Bronchial epithelial cell (primary cell): ENCODE measurements at regions not wholly inside any gene's neighbourhood (a gene's known extent, or its start where the extent isn't known, plus 50 kb on each side); places are given as distances from the start of the nearest gene placed in this dataset.
A peak's percentile ranks its signal among the peaks of the same experiment; 100 is the strongest.
"Not testable (repeated sequence)": the region's sequence is repeated elsewhere in the genome, so short reads cannot be mapped to it uniquely, and the experiment has no call there.

Experiments
- DNase-seq: peaks from one replicate; pipeline ENCODE4 v3.0.0-alpha.2; 2010; ENCODE audit warnings: low read depth
- FAIRE-seq: peaks from 2 replicates; lab custom pipeline; 2011; peaks lifted over from hg19 to GRCh38; lab: Jason Lieb, UNC
- H3K27me3 ChIP-seq: 2 replicates; pipeline ENCODE4 v1.5.1; 2011; ENCODE audit warnings: low read length; ENCODE audit not compliant: control insufficient read depth, insufficient read depth
- H3K36me3 ChIP-seq: 2 replicates; pipeline ENCODE4 v1.5.1; 2011; ENCODE audit warnings: low read length; ENCODE audit not compliant: control insufficient read depth, insufficient read depth
- H3K4me3 ChIP-seq: 2 replicates; pipeline ENCODE4 v1.5.1; 2011; ENCODE audit warnings: mild to moderate bottlenecking, low read depth, low read length, control low read depth
- CTCF ChIP-seq: IDR thresholded peaks from 2 replicates; pipeline ENCODE4 v1.5.1; 2011; ENCODE audit warnings: mild to moderate bottlenecking, moderate library complexity, low read length, control low read depth, inconsistent platforms; ENCODE audit not compliant: insufficient read depth, severe bottlenecking

GRCh38 chr2:746697-747096 lies 69.5 kb upstream of the TMEM18 start:
- no peak for DNase-seq
- H3K36me3 ChIP-seq, result no peaks in the 10 kb centered on the region
- no peaks in the 10 kb centered on the region for H3K27me3 ChIP-seq
- no peak for TF ChIP-seq CTCF
- H3K4me3 ChIP-seq, result no peak overlapping the region
- no peak for FAIRE-seq

GRCh38 chr2:744088-744487 lies 66.9 kb upstream of the TMEM18 start:
- FAIRE-seq, result no peak
- H3K36me3 ChIP-seq, result no peaks in the 10 kb centered on the region
- no peak for DNase-seq
- H3K4me3 ChIP-seq, result no peak overlapping the region
- no peaks in the 10 kb centered on the region for H3K27me3 ChIP-seq
- TF ChIP-seq CTCF, result no peak

- H3K27me3 ChIP-seq, result no peaks in the 10 kb centered on the region
- no peak for TF ChIP-seq CTCF
- no peaks in the 10 kb centered on the region for H3K36me3 ChIP-seq
- FAIRE-seq (no peak), DNase-seq (no peak)
- H3K4me3 ChIP-seq, result no peak overlapping the region
These were observed 65.0 kb upstream of the TMEM18 start for GRCh38 chr2:742221-742620.

GRCh38 chr2:741195-741496 lies 63.9 kb upstream of the TMEM18 start:
- no peak overlapping the region for H3K4me3 ChIP-seq
- no peak for DNase-seq
- no peaks in the 10 kb centered on the region for H3K27me3 ChIP-seq
- no peaks in the 10 kb centered on the region for H3K36me3 ChIP-seq
- no peak for TF ChIP-seq CTCF
- FAIRE-seq, result no peak

- FAIRE-seq (peak; percentile 99), DNase-seq (peak; percentile 86)
- H3K36me3 ChIP-seq, H3K27me3 ChIP-seq: not testable (repeated sequence)
- peak overlapping the region; percentile 36 for H3K4me3 ChIP-seq
These were observed 63.4 kb upstream of the TMEM18 start for GRCh38 chr2:740322-741194.

- not testable (repeated sequence) for DNase-seq
These were observed 62.7 kb upstream of the TMEM18 start for GRCh38 chr2:739864-740321.

GRCh38 chr2:736939-737338 lies 59.7 kb upstream of the TMEM18 start:
- FAIRE-seq, result no peak
- Histone ChIP-seq H3K4me3 (no peak overlapping the region), H3K27me3 (no peaks in the 10 kb centered on the region), H3K36me3 (no peaks in the 10 kb centered on the region)
- no peak for TF ChIP-seq CTCF
- DNase-seq, result no peak

More at GRCh38 chr2:739864-740321, 62.7 kb upstream of the TMEM18 start:
- FAIRE-seq, H3K27me3 ChIP-seq, H3K36me3 ChIP-seq: not testable (repeated sequence)
- peak overlapping the region; percentile 36 for H3K4me3 ChIP-seq
